GM12874 (cell line): ENCODE measurements at regions not wholly inside any gene's neighbourhood (a gene's known extent, or its start where the extent isn't known, plus 50 kb on each side); places are given as distances from the start of the nearest gene placed in this dataset.

Source experiments
- TF ChIP-seq, protein P1 (sequence below): IDR thresholded peaks from 2 replicates; pipeline ENCODE4 v1.5.1; 2011; ENCODE audit warnings: low read depth, mild to moderate bottlenecking, control low read depth, low read length, moderate library complexity; ENCODE audit not compliant: insufficient read depth

GRCh38 chr3:102354818-102355515 lies 79.8 kb upstream of the ZPLD1 start:
- TF ChIP-seq, protein P1, sequence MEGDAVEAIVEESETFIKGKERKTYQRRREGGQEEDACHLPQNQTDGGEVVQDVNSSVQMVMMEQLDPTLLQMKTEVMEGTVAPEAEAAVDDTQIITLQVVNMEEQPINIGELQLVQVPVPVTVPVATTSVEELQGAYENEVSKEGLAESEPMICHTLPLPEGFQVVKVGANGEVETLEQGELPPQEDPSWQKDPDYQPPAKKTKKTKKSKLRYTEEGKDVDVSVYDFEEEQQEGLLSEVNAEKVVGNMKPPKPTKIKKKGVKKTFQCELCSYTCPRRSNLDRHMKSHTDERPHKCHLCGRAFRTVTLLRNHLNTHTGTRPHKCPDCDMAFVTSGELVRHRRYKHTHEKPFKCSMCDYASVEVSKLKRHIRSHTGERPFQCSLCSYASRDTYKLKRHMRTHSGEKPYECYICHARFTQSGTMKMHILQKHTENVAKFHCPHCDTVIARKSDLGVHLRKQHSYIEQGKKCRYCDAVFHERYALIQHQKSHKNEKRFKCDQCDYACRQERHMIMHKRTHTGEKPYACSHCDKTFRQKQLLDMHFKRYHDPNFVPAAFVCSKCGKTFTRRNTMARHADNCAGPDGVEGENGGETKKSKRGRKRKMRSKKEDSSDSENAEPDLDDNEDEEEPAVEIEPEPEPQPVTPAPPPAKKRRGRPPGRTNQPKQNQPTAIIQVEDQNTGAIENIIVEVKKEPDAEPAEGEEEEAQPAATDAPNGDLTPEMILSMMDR, result no peak

GRCh38 chr3:102356506-102356905 lies 78.3 kb upstream of the ZPLD1 start:
- TF ChIP-seq, protein P1, result no peak

DNA sequence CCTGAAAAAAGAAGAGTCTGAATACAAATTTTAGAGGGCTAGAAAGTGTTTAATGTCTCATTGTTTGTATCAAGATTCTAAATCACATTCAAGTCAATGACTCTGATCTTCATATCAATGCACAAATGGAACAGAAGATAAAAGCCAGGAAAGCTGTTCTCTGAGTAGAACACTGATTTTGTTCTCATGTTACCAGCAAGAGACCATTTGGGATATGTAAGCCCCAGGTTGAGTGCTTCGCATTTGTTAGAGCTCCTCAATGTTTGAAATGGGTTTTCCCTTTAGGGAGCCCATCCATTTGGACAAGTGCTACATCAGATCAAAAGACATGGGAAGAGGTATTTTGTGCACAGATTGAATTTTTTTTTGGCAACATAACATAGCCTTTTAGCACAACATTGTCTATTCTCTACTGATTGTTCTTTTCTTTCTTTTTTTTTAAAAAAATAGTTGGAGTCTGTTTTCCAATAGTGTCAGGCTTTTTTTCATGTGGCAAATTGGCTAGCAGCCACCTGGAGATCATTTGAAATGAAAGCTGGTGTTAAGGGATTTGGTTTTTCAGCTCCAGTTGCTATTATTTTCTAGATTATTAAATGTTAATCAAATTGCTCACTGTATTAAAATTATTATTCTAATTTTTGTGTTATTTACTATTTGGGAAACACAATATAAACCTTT lies 74.5 kb upstream of the ZPLD1 start:
- TF ChIP-seq, protein P1, result no peak

GRCh38 chr3:102361101-102361500 lies 73.7 kb upstream of the ZPLD1 start:
- TF ChIP-seq, protein P1, result no peak

DNA sequence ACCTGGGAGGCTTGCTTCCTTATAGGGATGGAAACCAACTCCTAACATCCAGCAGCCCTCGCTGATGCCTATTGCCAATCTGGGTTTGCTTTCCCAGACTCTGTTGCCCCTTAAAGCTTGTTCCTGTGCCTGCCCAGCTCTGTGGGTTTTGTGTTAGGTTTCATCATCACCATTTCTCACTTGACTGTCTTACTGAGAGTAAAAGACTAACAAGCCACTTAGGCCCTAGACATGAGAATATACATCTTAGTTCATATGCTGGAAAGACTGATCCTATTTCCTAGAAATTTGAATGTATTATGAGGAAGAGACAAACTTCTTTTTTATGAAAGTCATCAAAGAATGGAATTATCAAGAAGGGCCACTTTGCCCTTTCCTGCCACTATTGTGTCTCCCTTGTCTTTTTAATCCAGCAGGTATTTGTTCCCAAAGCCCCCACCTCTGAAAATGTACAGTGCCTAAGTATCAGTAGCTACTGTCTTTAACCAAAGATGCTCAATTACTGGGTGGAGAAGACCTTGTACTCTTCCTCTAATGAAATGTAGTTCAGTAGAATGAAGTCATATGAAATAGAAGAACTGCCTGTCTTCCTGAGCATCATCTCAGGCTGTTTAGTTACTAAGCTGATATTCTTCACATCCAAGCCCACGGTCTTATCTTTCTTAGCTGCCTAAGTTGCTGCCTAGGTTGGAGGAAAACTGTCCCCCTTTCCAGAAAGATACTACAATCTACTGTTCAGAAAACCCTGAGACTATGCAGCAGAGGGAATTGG lies 59.8 kb upstream of the ZPLD1 start:
- TF ChIP-seq, protein P1, result no peak

DNA sequence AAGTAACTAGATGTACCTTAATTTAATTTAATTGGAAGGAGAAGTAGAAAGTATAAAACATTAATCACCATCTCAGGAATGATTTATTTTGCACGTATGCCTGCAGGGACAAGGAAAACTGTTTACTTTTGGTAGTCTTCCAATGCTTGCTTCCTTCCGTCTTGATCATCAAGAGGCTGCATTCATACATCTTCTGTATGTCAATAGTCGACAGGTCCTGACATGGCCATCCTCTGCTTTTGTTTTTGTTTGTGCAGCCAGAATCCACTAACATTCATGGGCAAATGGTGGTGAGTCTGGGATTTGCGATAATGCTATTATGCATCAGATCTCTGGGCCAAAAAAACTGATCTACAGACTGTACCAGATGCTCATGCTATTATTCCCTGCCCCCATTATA lies 56.6 kb upstream of the ZPLD1 start:
- TF ChIP-seq, protein P1, result no peak
